ENCODE measurements at regions not wholly inside any gene's neighbourhood (a gene's known extent, or its start where the extent isn't known, plus 50 kb on each side); places are given as distances from the start of the nearest gene placed in this dataset.
A peak's percentile ranks its signal among the peaks of the same experiment; 100 is the strongest.

GRCh38 chr1:219397511-219397910, 215.4 kb downstream of the ZC3H11B start:
- no peak for DNase-seq

DNA sequence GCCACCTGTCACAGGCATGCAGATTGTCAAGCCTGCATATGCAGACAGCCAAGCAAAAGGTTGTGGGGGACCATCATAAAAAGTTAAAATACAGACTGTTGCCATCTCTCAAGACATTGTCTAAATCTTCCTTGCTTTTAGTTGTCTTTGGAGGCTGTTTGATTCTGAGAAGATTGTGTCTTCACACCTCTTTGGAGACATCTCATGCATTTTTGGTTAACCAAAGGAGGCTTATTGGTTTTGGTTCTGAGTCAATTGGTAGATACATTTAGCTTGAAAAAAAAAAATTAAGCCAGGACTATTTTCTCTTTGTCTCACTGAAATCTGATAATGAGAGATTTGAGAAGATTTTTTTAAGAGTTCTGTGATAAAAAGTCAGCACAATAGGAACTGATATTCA, 217.6 kb downstream of the LYPLAL1 start:
- no peak for DNase-seq

DNA sequence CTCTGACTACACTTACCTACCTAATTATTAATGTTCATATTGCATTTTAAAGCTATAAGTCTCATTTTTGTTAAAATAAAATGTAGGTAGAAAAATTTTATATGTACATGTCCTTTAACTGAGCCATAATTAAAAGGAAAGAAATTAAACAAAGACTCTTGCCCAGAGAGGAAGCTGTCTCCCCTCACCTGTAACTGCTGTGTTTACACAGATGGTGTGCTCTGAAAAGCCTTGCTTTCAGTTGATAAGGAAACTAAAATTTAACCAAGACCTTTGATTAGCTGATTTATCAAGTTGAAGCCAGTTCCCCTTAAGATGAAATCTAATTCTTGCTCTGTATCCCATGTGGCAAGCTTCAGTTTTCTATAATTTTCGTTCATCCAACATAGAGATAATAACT, 213.5 kb downstream of the LYPLAL1 start:
- no peak for DNase-seq

- peak; percentile 78 for DNase-seq
These were observed 212.2 kb downstream of the LYPLAL1 start for GRCh38 chr1:219385787-219386427.

GRCh38 chr1:219383281-219383680, 209.6 kb downstream of the LYPLAL1 start:
- no peak for DNase-seq

DNA sequence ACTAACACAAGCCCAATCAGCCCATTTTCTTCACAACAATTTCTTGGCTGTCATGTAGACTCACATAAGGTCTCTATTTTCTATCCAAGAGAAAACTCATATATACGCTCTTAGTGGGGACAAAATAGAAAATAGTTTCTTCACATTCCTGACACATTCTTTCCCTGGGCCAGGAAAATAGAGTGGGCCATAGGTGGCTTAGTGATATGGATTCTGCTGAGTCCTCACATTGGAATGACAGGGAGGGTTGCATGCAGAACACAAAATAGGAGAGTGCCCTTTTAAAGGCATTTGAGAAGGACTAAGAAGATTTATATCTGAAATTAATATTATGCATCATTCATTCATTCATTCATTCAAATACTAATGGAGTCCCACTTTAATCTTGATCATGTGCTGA, 207.7 kb downstream of the LYPLAL1 start:
- DNase-seq: no peak

DNA sequence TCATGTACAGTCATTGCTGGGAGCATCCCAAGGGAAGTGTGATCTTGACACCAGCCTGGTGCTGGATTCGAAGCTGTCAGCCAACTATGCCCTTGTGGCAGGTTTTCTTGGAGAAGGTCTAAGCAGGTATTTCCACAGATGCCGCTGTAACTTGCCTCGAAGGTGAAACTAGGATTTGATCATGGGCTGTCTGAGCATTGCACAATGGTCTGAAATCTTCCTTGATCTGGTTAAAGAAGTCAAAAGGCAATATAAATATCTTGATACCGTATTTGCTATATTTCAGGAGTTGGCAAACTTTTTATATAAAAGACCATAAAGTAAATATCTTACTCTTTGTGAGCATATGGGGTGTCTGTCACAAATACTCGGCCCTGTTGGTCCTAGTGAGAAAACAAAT, 206.8 kb downstream of the LYPLAL1 start:
- no peak for DNase-seq

DNA sequence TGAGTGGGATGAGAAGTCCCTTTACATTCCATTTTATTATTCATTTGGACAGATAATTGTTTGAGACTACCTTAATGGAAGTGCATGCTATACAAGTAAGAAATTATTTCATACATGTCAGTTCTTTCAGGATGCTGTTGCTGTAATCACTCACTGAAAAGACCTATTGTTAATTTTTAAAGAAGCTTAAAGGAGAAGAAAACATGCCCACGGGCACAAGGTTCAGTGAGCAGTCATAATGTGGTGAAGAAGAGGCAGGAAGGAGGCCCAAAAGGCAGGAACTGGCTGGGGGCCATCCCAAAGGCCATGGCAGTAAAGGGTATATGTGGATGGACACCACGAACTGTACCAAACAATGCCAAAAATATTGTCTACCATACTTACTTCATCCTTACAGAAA, 206.0 kb downstream of the LYPLAL1 start:
- no peak for DNase-seq

GRCh38 chr1:219374636-219375035, 201.0 kb downstream of the LYPLAL1 start:
- DNase-seq: no peak

GRCh38 chr1:219374046-219374566, 200.4 kb downstream of the LYPLAL1 start:
- DNase-seq: no peak

DNA sequence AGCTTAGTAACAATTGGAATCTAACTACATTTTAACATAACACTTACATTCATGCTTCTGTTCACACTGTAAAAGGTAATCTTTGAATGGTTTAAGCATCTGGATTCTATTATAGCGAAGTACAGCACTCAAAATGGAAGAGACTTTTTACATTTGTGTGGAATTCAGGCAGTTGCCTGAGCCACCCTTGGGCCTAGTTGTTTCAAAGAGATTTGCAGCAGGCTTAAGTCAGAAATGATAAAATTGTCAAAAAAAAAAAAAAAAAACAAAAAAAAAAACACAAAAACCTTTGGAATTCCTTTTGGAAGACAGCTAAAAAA, 199.9 kb downstream of the LYPLAL1 start:
- no peak for DNase-seq

GRCh38 chr1:219372916-219373615, 199.4 kb downstream of the LYPLAL1 start:
- DNase-seq: no peak

- no peak for DNase-seq
These were observed 197.8 kb downstream of the LYPLAL1 start for GRCh38 chr1:219371471-219371870.

DNA sequence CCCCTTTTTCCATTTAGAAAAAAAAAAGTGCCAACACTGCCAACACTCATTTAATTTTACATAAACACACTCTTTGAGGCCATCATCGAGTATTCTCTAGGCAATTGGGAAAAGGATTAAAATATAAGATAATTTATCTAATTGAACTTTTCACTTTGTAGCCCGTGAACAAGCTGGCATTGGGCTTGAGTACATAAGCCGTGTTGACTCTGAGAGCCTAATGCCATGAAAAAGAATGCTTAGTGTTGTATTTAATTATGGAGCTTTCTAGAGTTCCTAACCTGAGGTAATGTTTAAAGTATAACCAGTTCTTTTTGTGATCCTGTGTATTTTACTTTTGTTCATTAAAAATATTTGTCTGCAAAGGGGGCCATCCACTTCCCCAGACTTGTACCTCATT, 193.8 kb downstream of the LYPLAL1 start:
- no peak for DNase-seq

- no peak for DNase-seq
These were observed 191.8 kb downstream of the LYPLAL1 start for GRCh38 chr1:219365451-219365850.

- peak; percentile 38 for DNase-seq
These were observed 189.0 kb downstream of the LYPLAL1 start for GRCh38 chr1:219362702-219363101.

- no peak for DNase-seq
These were observed 185.4 kb downstream of the LYPLAL1 start for GRCh38 chr1:219359126-219359525.

GRCh38 chr1:219358080-219358479, 184.4 kb downstream of the LYPLAL1 start:
- DNase-seq: no peak

DNA sequence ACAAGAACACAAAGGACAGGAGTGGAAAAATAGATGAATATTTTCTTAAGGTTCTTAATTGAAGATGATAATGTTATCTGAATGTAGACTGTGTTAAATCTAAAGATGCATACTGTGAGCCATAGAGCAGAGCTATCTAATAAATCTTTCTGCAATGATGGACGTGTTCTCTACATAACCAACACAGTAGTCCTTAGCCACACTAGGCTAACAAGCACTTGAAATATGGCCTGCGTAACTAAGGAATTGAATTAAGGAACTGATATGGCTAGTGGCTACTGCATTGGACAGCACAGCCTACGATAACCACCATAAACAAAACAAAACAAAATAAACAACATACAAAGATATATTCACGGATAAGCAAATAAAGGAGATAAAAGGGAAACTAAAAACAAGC, 181.3 kb downstream of the LYPLAL1 start:
- DNase-seq: no peak

GRCh38 chr1:219352961-219353651, 179.4 kb downstream of the LYPLAL1 start:
- no peak for DNase-seq

GRCh38 chr1:219350172-219350931, 176.7 kb downstream of the LYPLAL1 start:
- DNase-seq: no peak

- no peak for DNase-seq
These were observed 174.3 kb downstream of the LYPLAL1 start for GRCh38 chr1:219347921-219348391.

- DNase-seq: no peak
These were observed 173.7 kb downstream of the LYPLAL1 start for GRCh38 chr1:219347376-219347775.

Data from dermis blood vessel endothelial cell (primary cell).